K562 (cell line): ENCODE measurements at regions not wholly inside any gene's neighbourhood (a gene's known extent, or its start where the extent isn't known, plus 50 kb on each side); places are given as distances from the start of the nearest gene placed in this dataset.

Source experiments
- ATAC-seq: fragments of 200-7000 bp; cut with Tn5 transposase; 3 replicates; pipeline ENCODE4 v1.9.1; 2020; ENCODE audit warnings: moderate library complexity
- BruUV-seq: library from RNA; stranded (reverse); fragments of 400-500 nt; replicated peaks from 2 replicates; lab custom pipeline; 2021; lab: Mats Ljungman, UMichigan
- CTCF ChIA-PET: fragments of 300-600 bp; formaldehyde crosslinking; extraction: SDS; loops from one replicate; lab custom pipeline; 2021; ENCODE audit warnings: low intra/inter-chr PET ratio; lab: Yijun Ruan, JAX
- POLR2A ChIA-PET: fragments of 300-600, 350-650 bp; sonication (Branson Sonifier 250); formaldehyde crosslinking; extraction: SDS; loops from one replicate; lab custom pipeline; 2021; ENCODE audit warnings: antibody characterized with exemption, inconsistent platforms; lab: Yijun Ruan, JAX
- DNase-seq, 4 experiments: peaks; one replicate each; pipeline versions ENCODE4 v3.0.0 to v3.0.0-alpha.2; 2011 to 2018; ENCODE audit warnings: low spot score in 3 of 4, mixed read lengths in 3 of 4; ENCODE audit errors: extremely low read depth in 1 of 4
- FAIRE-seq: peaks from 2 replicates; lab custom pipeline; 2011; peaks lifted over from hg19 to GRCh38; lab: Jason Lieb, UNC
- H2AFZ ChIP-seq: 2 replicates; pipeline ENCODE4 v1.6.0; 2011; ENCODE audit warnings: low read depth, low read length, control low read depth, inconsistent platforms
- H3K27ac ChIP-seq: fragments of 200-600 bp; 3 replicates; pipeline ENCODE4 v1.8.0; 2011; ENCODE audit warnings: low read depth, mild to moderate bottlenecking, control low read depth, inconsistent platforms, low read length, moderate library complexity, mixed read lengths; ENCODE audit errors: extremely low read depth
- H3K27me3 ChIP-seq, 2 experiments: fragments of 300-600 bp in 1 of 2; 2 replicates in 1 of 2; 3 replicates in 1 of 2; pipeline versions ENCODE4 v1.6.0 to v1.8.0; 2011; ENCODE audit warnings: inconsistent platforms in 2 of 2, low read length in 2 of 2, mild to moderate bottlenecking in 1 of 2, mixed read lengths in 1 of 2, moderate library complexity in 1 of 2; ENCODE audit not compliant: control insufficient read depth in 2 of 2, insufficient read depth in 2 of 2
- H3K36me3 ChIP-seq: fragments of 300-600 bp; 3 replicates; pipeline ENCODE4 v1.8.0; 2011; ENCODE audit warnings: mild to moderate bottlenecking, low read length, inconsistent platforms; ENCODE audit not compliant: control insufficient read depth, insufficient read depth
- H3K4me1 ChIP-seq, 2 experiments: fragments of 200-600 bp in 1 of 2; replicated peaks in 1 of 2; 2 replicates in 1 of 2; 3 replicates in 1 of 2; pipeline versions ENCODE4 v1.5.1 to v1.8.0; 2011; ENCODE audit warnings: inconsistent platforms in 2 of 2, low read length in 2 of 2, mild to moderate bottlenecking in 1 of 2, mixed read lengths in 1 of 2, moderate library complexity in 1 of 2; ENCODE audit not compliant: control insufficient read depth in 2 of 2, insufficient read depth in 2 of 2
- H3K4me2 ChIP-seq: 2 replicates; pipeline ENCODE4 v1.6.1; 2011; ENCODE audit warnings: low read length, control low read depth, inconsistent platforms, mixed read lengths; ENCODE audit not compliant: insufficient read depth
- H3K4me3 ChIP-seq: fragments of 200-600 bp; sonication (generic), shearing (Covaris generic); 2 replicates; pipeline ENCODE4 v1.5.1; 2016; ENCODE audit warnings: control low read depth, inconsistent platforms
- H3K79me2 ChIP-seq: fragments of 200-600 bp; 3 replicates; pipeline ENCODE4 v1.8.0; 2011; ENCODE audit warnings: low read length, inconsistent platforms; ENCODE audit not compliant: control insufficient read depth, insufficient read depth
- H3K9ac ChIP-seq, 2 experiments: 2 replicates each; pipeline versions ENCODE4 v1.6.0 to v1.6.1; 2011; ENCODE audit warnings: low read depth in 2 of 2, low read length in 2 of 2, control low read depth in 1 of 2, inconsistent platforms in 1 of 2, mild to moderate bottlenecking in 1 of 2, mixed read lengths in 1 of 2; ENCODE audit not compliant: insufficient read depth in 1 of 2
- H3K9me1 ChIP-seq: one replicate; pipeline ENCODE4 v1.6.0; 2011; ENCODE audit warnings: inconsistent platforms, mild to moderate bottlenecking, low read length, moderate library complexity; ENCODE audit not compliant: control insufficient read depth, insufficient read depth
- H3K9me3 ChIP-seq: replicated peaks from 2 replicates; pipeline ENCODE4 v1.5.1; 2011; ENCODE audit warnings: low read depth, low read length, inconsistent platforms; ENCODE audit not compliant: control insufficient read depth, insufficient read depth
- H4K20me1 ChIP-seq: replicated peaks from 2 replicates; pipeline ENCODE4 v1.6.1; 2011; ENCODE audit warnings: low read length, inconsistent platforms, mixed read lengths; ENCODE audit not compliant: control insufficient read depth, insufficient read depth
- GATAD2A ChIP-seq: fragments of 450-650 bp; IDR thresholded peaks from 2 replicates; pipeline ENCODE4 v1.6.1; 2017
- HES1 ChIP-seq: fragments of 450-650 bp; IDR thresholded peaks from 2 replicates; pipeline ENCODE4 v1.6.1; 2016; ENCODE audit warnings: low read depth, mild to moderate bottlenecking, moderate library complexity
- NFE2L1 ChIP-seq: fragments of 450-650 bp; IDR thresholded peaks from 2 replicates; pipeline ENCODE4 v1.6.1; 2016; ENCODE audit warnings: missing genetic modification characterization, low read depth, mild to moderate bottlenecking, missing compliant biosample characterization, moderate library complexity, borderline replicate concordance
- RBFOX2 ChIP-seq: fragments of 200-400 bp; formaldehyde crosslinking; IDR thresholded peaks from 2 replicates; pipeline ENCODE4 v1.6.1; 2017; ENCODE audit warnings: low read depth, mild to moderate bottlenecking, low read length, moderate library complexity
- SP1 ChIP-seq: sonication (generic); formaldehyde crosslinking; IDR thresholded peaks from 2 replicates; pipeline ENCODE4 v1.8.1; 2022; ENCODE audit warnings: mild to moderate bottlenecking, missing genetic modification reagents
- SREBF1 ChIP-seq: fragments of 150-350 bp; IDR thresholded peaks from 2 replicates; pipeline ENCODE4 v1.6.1; 2014; ENCODE audit warnings: antibody characterized with exemption, low read depth, low read length, borderline replicate concordance
- USF2 ChIP-seq: sonication (generic); formaldehyde crosslinking; IDR thresholded peaks from 2 replicates; pipeline ENCODE4 v1.5.0; 2020; ENCODE audit warnings: missing genetic modification reagents
- ZNF140 ChIP-seq: fragments of 250-450 bp; sonication (Bioruptor Pico); IDR thresholded peaks from 2 replicates; pipeline ENCODE4 v1.8.0; 2021; ENCODE audit warnings: moderate library complexity, mild to moderate bottlenecking, inconsistent platforms
- ZNF277 ChIP-seq: fragments of 250-450 bp; sonication (Bioruptor Pico); IDR thresholded peaks from 2 replicates; pipeline ENCODE4 v1.8.0; 2022; ENCODE audit warnings: inconsistent platforms, mild to moderate bottlenecking, moderate library complexity, borderline replicate concordance
- WGBS: fragments of 100-300 bp; shearing (Covaris generic); methylation state at CpG from one replicate; pipeline ENCODE4 v1.1.6; 2016; ENCODE audit warnings: low coverage, mixed read lengths; ENCODE audit not compliant: insufficient coverage; ENCODE audit errors: missing lambda C conversion rate; 5-methylcytosine and 5-hydroxymethylcytosine counted together
- in situ Hi-C: fragments of 300-500 bp; cut with MboI; formaldehyde crosslinking; loops from 4 replicates; pipeline ENCODE4 v1.15.0; 2018; ENCODE audit warnings: inconsistent platforms, mixed read lengths
- intact Hi-C: fragments of 100-400 bp; cut with micrococcal nuclease; formaldehyde crosslinking; loops from 2 replicates; pipeline ENCODE4 v1.14.2; 2022
- TF ChIP-seq, protein P1 (sequence below): sonication (generic); formaldehyde crosslinking; IDR thresholded peaks from 2 replicates; pipeline ENCODE4 v1.8.0; 2023; ENCODE audit warnings: mild to moderate bottlenecking, missing genetic modification reagents
- TF ChIP-seq, protein P2 (sequence below): sonication (generic); IDR thresholded peaks from 2 replicates; pipeline ENCODE4 v1.6.1; 2016

DNA sequence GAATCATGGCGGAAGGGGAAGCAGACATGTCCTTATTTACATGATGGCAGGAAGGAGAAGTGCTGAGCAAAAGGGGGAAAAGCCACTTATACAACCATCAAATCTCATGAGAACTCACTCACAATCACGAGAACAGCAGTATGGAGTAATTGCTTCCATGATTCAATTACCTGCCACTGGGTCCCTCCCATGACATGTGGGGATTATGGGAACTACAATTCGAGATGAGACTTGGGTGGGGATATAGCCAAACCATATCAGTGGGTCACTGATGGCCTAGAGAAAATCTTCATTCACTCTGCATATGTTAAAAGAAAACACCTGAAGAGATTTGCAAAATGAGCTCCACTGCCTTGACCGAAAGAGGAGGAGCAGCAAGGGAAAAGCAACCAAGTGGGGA lies 130.3 kb upstream of the FAM20A start:
- Histone ChIP-seq H4K20me1 (no peaks in the 10 kb centered on the region), H3K4me2 (no peak overlapping the region), H3K27ac (no peak overlapping the region), H3K4me3 (no peak overlapping the region), H3K4me1 (no peaks in the 10 kb centered on the region), H3K79me2 (no peaks in the 10 kb centered on the region), H3K36me3 (no peaks in the 10 kb centered on the region), H3K27me3 (no peaks in the 10 kb centered on the region; a peak in 1 of 5 replicates), H3K9me1 (no peaks in the 10 kb centered on the region), H3K9ac (no peak overlapping the region), H2AFZ (no peak overlapping the region), H3K9me3 (no peaks in the 10 kb centered on the region; the same call in 1 of the 2 replicates)
- ChIA-PET CTCF (no interaction called here), POLR2A (no interaction called here)
- WGBS: 0% methylated on average over 4 of the region's 4 CpGs
- intact Hi-C loops: no loop called here
- FAIRE-seq (no peak), DNase-seq (no peak), ATAC-seq (no peak)
- BruUV-seq: no TSS peak
- in situ Hi-C loops: no loop called here
- no peak for TF ChIP-seq NFE2L1
- TF ChIP-seq SP1 (CRISPR knock-in tag): no peak
- TF ChIP-seq ZNF140 (CRISPR knock-in tag): no peak
- TF ChIP-seq GATAD2A: no peak
- TF ChIP-seq HES1: no peak

GRCh38 chr17:68719431-68719830 lies 118.3 kb upstream of the FAM20A start:
- DNase-seq: no peak
- no peak for ATAC-seq
- in situ Hi-C loops (no loop called here), intact Hi-C loops (no loop called here)
- Histone ChIP-seq H4K20me1 (no peaks in the 10 kb centered on the region), H3K9me3 (no peaks in the 10 kb centered on the region), H3K9me1 (no peaks in the 10 kb centered on the region), H3K4me2 (no peak overlapping the region), H3K4me1 (no peaks in the 10 kb centered on the region), H3K79me2 (no peaks in the 10 kb centered on the region), H3K27me3 (no peaks in the 10 kb centered on the region), H3K9ac (no peak overlapping the region), H3K4me3 (no peak overlapping the region), H3K36me3 (no peaks in the 10 kb centered on the region), H2AFZ (no peak overlapping the region), H3K27ac (no peak overlapping the region)
- no TSS peak for BruUV-seq
- FAIRE-seq: no peak
- ChIA-PET CTCF (no interaction called here), POLR2A (no interaction called here)
- 3% methylated on average over 2 of the region's 2 CpGs for WGBS
- TF ChIP-seq, protein P1, sequence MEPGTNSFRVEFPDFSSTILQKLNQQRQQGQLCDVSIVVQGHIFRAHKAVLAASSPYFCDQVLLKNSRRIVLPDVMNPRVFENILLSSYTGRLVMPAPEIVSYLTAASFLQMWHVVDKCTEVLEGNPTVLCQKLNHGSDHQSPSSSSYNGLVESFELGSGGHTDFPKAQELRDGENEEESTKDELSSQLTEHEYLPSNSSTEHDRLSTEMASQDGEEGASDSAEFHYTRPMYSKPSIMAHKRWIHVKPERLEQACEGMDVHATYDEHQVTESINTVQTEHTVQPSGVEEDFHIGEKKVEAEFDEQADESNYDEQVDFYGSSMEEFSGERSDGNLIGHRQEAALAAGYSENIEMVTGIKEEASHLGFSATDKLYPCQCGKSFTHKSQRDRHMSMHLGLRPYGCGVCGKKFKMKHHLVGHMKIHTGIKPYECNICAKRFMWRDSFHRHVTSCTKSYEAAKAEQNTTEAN (CRISPR knock-in tag): no peak
- TF ChIP-seq, protein P2, sequence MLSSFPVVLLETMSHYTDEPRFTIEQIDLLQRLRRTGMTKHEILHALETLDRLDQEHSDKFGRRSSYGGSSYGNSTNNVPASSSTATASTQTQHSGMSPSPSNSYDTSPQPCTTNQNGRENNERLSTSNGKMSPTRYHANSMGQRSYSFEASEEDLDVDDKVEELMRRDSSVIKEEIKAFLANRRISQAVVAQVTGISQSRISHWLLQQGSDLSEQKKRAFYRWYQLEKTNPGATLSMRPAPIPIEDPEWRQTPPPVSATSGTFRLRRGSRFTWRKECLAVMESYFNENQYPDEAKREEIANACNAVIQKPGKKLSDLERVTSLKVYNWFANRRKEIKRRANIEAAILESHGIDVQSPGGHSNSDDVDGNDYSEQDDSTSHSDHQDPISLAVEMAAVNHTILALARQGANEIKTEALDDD: no peak
- no peak for TF ChIP-seq RBFOX2
- no peak for TF ChIP-seq ZNF277
- TF ChIP-seq SREBF1: no peak
- no peak for TF ChIP-seq USF2 (CRISPR knock-in tag)
